ENCODE measurements at regions not wholly inside any gene's neighbourhood (a gene's known extent, or its start where the extent isn't known, plus 50 kb on each side); places are given as distances from the start of the nearest gene placed in this dataset.

DNA sequence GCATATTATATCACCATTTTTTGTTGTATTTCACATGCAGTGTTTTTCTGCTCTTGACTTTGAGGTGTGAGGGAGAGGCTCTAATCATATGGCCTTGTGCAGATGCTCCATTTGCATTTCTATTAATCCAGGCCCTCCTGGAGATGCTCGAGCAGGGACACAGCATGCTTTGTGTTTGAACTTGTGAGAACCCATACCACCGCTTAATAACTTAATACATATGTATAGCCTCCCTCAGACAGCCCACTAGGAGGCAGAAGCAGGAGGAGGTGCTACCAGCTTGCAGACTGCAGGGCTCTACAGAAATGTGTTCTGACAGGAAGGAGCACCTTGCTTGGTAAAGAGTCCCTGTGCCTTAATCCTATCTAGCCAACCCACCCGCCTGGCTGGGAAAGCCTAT, 155.2 kb downstream of the BARHL2 start:
- DNase-seq (ENCODE audit: low spot score) (peak; percentile 51), ATAC-seq (peak; percentile 94)
- Mint-ChIP-seq H3K9me3 (no peaks in the 10 kb centered on the region), H3K27me3 (ENCODE audit: low read depth) (peaks cover 92% of the 10 kb centered on the region), H3K4me3 (peak overlapping the region; percentile 10; the same call in 1 of the 2 replicates), H3K27ac (no peak overlapping the region), H3K4me1 (peaks cover 45% of the 10 kb centered on the region), H3K36me3 (no peaks in the 10 kb centered on the region)
- ChIA-PET POLR2A (no interaction called here), CTCF (interaction anchor here (0.5 to 2.9 kb wide), 6 partner anchors 9 to 155 kb away, joined by 3 to 15 read pairs (median 6); no protein-coding TSS in a partner anchor)
- TF ChIP-seq, protein P1, sequence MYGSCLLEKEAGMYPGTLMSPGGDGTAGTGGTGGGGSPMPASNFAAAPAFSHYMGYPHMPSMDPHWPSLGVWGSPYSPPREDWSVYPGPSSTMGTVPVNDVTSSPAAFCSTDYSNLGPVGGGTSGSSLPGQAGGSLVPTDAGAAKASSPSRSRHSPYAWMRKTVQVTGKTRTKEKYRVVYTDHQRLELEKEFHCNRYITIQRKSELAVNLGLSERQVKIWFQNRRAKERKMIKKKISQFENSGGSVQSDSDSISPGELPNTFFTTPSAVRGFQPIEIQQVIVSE (CRISPR knock-in tag; IDR thresholded peaks at IDR 0.05; ENCODE audit: borderline replicate concordance) = no peak
- TF ChIP-seq RELA (CRISPR knock-in tag; IDR thresholded peaks at IDR 0.05; ENCODE audit: borderline replicate concordance) (no peak), ZNF416 (CRISPR knock-in tag; IDR thresholded peaks at IDR 0.05) (no peak), OVOL2 (CRISPR knock-in tag; IDR thresholded peaks at IDR 0.05; ENCODE audit: borderline replicate concordance) (no peak), ELF4 (CRISPR knock-in tag; IDR thresholded peaks at IDR 0.05; ENCODE audit: low read depth) (no peak), ZNF138 (CRISPR knock-in tag; conservative IDR thresholded peaks at IDR 0.05) (no peak), TEAD1 (CRISPR knock-in tag; IDR thresholded peaks at IDR 0.05) (peak; percentile 89), ETV6 (CRISPR knock-in tag; IDR thresholded peaks at IDR 0.05) (peak; percentile 88), GRHL2 (CRISPR knock-in tag; IDR thresholded peaks at IDR 0.05; ENCODE audit: insufficient replicate concordance, severe bottlenecking) (no peak), EMX1 (CRISPR knock-in tag; IDR thresholded peaks at IDR 0.05) (no peak), FOXJ3 (CRISPR knock-in tag; IDR thresholded peaks at IDR 0.05; ENCODE audit: borderline replicate concordance) (0 out of 2 replicates have a peak, but pooled peaks have one; percentile 13), GABPB1 (CRISPR knock-in tag; IDR thresholded peaks at IDR 0.05) (no peak), MXD4 (CRISPR knock-in tag; IDR thresholded peaks at IDR 0.05; ENCODE audit: borderline replicate concordance) (no peak), CREM (CRISPR knock-in tag; IDR thresholded peaks at IDR 0.05) (peak; percentile 51; the same call in 1 of the 2 replicates)
- TF ChIP-seq, protein P2, sequence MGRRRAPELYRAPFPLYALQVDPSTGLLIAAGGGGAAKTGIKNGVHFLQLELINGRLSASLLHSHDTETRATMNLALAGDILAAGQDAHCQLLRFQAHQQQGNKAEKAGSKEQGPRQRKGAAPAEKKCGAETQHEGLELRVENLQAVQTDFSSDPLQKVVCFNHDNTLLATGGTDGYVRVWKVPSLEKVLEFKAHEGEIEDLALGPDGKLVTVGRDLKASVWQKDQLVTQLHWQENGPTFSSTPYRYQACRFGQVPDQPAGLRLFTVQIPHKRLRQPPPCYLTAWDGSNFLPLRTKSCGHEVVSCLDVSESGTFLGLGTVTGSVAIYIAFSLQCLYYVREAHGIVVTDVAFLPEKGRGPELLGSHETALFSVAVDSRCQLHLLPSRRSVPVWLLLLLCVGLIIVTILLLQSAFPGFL (CRISPR knock-in tag; IDR thresholded peaks at IDR 0.05; ENCODE audit: borderline replicate concordance) = no peak
- TF ChIP-seq, protein P3, sequence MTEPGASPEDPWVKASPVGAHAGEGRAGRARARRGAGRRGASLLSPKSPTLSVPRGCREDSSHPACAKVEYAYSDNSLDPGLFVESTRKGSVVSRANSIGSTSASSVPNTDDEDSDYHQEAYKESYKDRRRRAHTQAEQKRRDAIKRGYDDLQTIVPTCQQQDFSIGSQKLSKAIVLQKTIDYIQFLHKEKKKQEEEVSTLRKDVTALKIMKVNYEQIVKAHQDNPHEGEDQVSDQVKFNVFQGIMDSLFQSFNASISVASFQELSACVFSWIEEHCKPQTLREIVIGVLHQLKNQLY (CRISPR knock-in tag; IDR thresholded peaks at IDR 0.05) = no peak
- TF ChIP-seq, protein P4, sequence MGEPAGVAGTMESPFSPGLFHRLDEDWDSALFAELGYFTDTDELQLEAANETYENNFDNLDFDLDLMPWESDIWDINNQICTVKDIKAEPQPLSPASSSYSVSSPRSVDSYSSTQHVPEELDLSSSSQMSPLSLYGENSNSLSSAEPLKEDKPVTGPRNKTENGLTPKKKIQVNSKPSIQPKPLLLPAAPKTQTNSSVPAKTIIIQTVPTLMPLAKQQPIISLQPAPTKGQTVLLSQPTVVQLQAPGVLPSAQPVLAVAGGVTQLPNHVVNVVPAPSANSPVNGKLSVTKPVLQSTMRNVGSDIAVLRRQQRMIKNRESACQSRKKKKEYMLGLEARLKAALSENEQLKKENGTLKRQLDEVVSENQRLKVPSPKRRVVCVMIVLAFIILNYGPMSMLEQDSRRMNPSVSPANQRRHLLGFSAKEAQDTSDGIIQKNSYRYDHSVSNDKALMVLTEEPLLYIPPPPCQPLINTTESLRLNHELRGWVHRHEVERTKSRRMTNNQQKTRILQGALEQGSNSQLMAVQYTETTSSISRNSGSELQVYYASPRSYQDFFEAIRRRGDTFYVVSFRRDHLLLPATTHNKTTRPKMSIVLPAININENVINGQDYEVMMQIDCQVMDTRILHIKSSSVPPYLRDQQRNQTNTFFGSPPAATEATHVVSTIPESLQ (CRISPR knock-in tag; IDR thresholded peaks at IDR 0.05) = no peak
- TF ChIP-seq, protein P5, sequence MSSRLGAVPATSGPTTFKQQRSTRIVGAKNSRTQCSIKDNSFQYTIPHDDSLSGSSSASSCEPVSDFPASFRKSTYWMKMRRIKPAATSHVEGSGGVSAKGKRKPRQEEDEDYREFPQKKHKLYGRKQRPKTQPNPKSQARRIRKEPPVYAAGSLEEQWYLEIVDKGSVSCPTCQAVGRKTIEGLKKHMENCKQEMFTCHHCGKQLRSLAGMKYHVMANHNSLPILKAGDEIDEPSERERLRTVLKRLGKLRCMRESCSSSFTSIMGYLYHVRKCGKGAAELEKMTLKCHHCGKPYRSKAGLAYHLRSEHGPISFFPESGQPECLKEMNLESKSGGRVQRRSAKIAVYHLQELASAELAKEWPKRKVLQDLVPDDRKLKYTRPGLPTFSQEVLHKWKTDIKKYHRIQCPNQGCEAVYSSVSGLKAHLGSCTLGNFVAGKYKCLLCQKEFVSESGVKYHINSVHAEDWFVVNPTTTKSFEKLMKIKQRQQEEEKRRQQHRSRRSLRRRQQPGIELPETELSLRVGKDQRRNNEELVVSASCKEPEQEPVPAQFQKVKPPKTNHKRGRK (CRISPR knock-in tag; IDR thresholded peaks at IDR 0.05; ENCODE audit: borderline replicate concordance) = no peak
- TF ChIP-seq, protein P6, sequence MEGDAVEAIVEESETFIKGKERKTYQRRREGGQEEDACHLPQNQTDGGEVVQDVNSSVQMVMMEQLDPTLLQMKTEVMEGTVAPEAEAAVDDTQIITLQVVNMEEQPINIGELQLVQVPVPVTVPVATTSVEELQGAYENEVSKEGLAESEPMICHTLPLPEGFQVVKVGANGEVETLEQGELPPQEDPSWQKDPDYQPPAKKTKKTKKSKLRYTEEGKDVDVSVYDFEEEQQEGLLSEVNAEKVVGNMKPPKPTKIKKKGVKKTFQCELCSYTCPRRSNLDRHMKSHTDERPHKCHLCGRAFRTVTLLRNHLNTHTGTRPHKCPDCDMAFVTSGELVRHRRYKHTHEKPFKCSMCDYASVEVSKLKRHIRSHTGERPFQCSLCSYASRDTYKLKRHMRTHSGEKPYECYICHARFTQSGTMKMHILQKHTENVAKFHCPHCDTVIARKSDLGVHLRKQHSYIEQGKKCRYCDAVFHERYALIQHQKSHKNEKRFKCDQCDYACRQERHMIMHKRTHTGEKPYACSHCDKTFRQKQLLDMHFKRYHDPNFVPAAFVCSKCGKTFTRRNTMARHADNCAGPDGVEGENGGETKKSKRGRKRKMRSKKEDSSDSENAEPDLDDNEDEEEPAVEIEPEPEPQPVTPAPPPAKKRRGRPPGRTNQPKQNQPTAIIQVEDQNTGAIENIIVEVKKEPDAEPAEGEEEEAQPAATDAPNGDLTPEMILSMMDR (IDR thresholded peaks at IDR 0.05) = no peak
- TF ChIP-seq, protein P7, sequence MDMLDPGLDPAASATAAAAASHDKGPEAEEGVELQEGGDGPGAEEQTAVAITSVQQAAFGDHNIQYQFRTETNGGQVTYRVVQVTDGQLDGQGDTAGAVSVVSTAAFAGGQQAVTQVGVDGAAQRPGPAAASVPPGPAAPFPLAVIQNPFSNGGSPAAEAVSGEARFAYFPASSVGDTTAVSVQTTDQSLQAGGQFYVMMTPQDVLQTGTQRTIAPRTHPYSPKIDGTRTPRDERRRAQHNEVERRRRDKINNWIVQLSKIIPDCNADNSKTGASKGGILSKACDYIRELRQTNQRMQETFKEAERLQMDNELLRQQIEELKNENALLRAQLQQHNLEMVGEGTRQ (CRISPR knock-in tag; IDR thresholded peaks at IDR 0.05) = no peak
- TF ChIP-seq, protein P8, sequence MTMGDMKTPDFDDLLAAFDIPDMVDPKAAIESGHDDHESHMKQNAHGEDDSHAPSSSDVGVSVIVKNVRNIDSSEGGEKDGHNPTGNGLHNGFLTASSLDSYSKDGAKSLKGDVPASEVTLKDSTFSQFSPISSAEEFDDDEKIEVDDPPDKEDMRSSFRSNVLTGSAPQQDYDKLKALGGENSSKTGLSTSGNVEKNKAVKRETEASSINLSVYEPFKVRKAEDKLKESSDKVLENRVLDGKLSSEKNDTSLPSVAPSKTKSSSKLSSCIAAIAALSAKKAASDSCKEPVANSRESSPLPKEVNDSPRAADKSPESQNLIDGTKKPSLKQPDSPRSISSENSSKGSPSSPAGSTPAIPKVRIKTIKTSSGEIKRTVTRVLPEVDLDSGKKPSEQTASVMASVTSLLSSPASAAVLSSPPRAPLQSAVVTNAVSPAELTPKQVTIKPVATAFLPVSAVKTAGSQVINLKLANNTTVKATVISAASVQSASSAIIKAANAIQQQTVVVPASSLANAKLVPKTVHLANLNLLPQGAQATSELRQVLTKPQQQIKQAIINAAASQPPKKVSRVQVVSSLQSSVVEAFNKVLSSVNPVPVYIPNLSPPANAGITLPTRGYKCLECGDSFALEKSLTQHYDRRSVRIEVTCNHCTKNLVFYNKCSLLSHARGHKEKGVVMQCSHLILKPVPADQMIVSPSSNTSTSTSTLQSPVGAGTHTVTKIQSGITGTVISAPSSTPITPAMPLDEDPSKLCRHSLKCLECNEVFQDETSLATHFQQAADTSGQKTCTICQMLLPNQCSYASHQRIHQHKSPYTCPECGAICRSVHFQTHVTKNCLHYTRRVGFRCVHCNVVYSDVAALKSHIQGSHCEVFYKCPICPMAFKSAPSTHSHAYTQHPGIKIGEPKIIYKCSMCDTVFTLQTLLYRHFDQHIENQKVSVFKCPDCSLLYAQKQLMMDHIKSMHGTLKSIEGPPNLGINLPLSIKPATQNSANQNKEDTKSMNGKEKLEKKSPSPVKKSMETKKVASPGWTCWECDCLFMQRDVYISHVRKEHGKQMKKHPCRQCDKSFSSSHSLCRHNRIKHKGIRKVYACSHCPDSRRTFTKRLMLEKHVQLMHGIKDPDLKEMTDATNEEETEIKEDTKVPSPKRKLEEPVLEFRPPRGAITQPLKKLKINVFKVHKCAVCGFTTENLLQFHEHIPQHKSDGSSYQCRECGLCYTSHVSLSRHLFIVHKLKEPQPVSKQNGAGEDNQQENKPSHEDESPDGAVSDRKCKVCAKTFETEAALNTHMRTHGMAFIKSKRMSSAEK (CRISPR knock-in tag; IDR thresholded peaks at IDR 0.05; ENCODE audit: borderline replicate concordance) = no peak

Measured in WTC11 (cell line).